ENCODE measurements at regions not wholly inside any gene's neighbourhood (a gene's known extent, or its start where the extent isn't known, plus 50 kb on each side); places are given as distances from the start of the nearest gene placed in this dataset.
"Not testable (repeated sequence)": the region's sequence is repeated elsewhere in the genome, so short reads cannot be mapped to it uniquely, and the experiment has no call there.

DNA sequence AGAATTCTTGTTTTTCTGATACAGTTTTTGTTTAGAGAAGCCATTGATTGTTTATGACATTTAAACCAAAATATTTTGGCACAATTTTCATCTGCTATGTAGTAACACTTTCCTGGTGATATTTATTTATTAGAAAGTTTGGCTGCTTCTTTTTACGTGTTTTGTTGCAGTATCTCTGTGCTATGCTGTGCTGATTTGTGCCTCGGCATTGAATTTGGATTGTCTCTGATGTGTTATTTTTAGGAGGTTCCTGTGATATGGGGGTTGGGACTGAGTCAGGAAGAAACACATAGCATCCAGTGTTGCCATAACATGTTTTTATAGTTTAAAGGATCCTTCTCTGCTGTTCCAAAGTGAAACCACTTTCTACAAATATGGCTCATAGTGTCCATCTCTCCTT lies 1197.7 kb upstream of the LRRN3 start:
- Histone ChIP-seq H3K27me3 (ENCODE audit: control insufficient read depth, insufficient read depth, low read length) (no peaks in the 10 kb centered on the region), H3K36me3 (ENCODE audit: control insufficient read depth, insufficient read depth, low read length) (no peaks in the 10 kb centered on the region), H3K4me3 (ENCODE audit: low read depth, low read length) (no peak overlapping the region)
- TF ChIP-seq, protein P1, sequence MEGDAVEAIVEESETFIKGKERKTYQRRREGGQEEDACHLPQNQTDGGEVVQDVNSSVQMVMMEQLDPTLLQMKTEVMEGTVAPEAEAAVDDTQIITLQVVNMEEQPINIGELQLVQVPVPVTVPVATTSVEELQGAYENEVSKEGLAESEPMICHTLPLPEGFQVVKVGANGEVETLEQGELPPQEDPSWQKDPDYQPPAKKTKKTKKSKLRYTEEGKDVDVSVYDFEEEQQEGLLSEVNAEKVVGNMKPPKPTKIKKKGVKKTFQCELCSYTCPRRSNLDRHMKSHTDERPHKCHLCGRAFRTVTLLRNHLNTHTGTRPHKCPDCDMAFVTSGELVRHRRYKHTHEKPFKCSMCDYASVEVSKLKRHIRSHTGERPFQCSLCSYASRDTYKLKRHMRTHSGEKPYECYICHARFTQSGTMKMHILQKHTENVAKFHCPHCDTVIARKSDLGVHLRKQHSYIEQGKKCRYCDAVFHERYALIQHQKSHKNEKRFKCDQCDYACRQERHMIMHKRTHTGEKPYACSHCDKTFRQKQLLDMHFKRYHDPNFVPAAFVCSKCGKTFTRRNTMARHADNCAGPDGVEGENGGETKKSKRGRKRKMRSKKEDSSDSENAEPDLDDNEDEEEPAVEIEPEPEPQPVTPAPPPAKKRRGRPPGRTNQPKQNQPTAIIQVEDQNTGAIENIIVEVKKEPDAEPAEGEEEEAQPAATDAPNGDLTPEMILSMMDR (IDR thresholded peaks at IDR 0.05; ENCODE audit: insufficient read depth, low read length, poor library complexity, severe bottlenecking): no peak
- DNase-seq (ENCODE audit: low read depth): no peak

- Histone ChIP-seq H3K27me3 (ENCODE audit: control insufficient read depth, insufficient read depth, low read length) (no peaks in the 10 kb centered on the region), H3K4me3 (ENCODE audit: low read depth, low read length) (no peak overlapping the region), H3K36me3 (ENCODE audit: control insufficient read depth, insufficient read depth, low read length) (no peaks in the 10 kb centered on the region)
- TF ChIP-seq, protein P1 (IDR thresholded peaks at IDR 0.05; ENCODE audit: insufficient read depth, low read length, poor library complexity, severe bottlenecking): no peak
- no peak for DNase-seq (ENCODE audit: low read depth)
These were observed 1195.4 kb upstream of the LRRN3 start for GRCh38 chr7:109895536-109895935.

- Histone ChIP-seq H3K4me3 (ENCODE audit: low read depth, low read length) (no peak overlapping the region), H3K27me3 (ENCODE audit: control insufficient read depth, insufficient read depth, low read length) (no peaks in the 10 kb centered on the region), H3K36me3 (ENCODE audit: control insufficient read depth, insufficient read depth, low read length) (no peaks in the 10 kb centered on the region)
- TF ChIP-seq, protein P1 (IDR thresholded peaks at IDR 0.05; ENCODE audit: insufficient read depth, low read length, poor library complexity, severe bottlenecking): no peak
- no peak for DNase-seq (ENCODE audit: low read depth)
These were observed 1189.0 kb upstream of the LRRN3 start for GRCh38 chr7:109901926-109902325.

GRCh38 chr7:109905368-109906065 lies 1185.4 kb upstream of the LRRN3 start:
- DNase-seq (ENCODE audit: low read depth); H3K27me3 ChIP-seq (ENCODE audit: control insufficient read depth, insufficient read depth, low read length); H3K36me3 ChIP-seq (ENCODE audit: control insufficient read depth, insufficient read depth, low read length); H3K4me3 ChIP-seq (ENCODE audit: low read depth, low read length): not testable (repeated sequence)

- TF ChIP-seq, protein P1 (IDR thresholded peaks at IDR 0.05; ENCODE audit: insufficient read depth, low read length, poor library complexity, severe bottlenecking): no peak
- Histone ChIP-seq H3K4me3 (ENCODE audit: low read depth, low read length) (no peak overlapping the region), H3K27me3 (ENCODE audit: control insufficient read depth, insufficient read depth, low read length) (no peaks in the 10 kb centered on the region), H3K36me3 (ENCODE audit: control insufficient read depth, insufficient read depth, low read length) (no peaks in the 10 kb centered on the region)
- no peak for DNase-seq (ENCODE audit: low read depth)
These were observed 1175.3 kb upstream of the LRRN3 start for GRCh38 chr7:109915670-109916069.

- TF ChIP-seq, protein P1 (IDR thresholded peaks at IDR 0.05; ENCODE audit: insufficient read depth, low read length, poor library complexity, severe bottlenecking): no peak
- no peaks in the 10 kb centered on the region for H3K27me3 ChIP-seq (ENCODE audit: control insufficient read depth, insufficient read depth, low read length)
- H3K4me3 ChIP-seq (ENCODE audit: low read depth, low read length): no peak overlapping the region
- H3K36me3 ChIP-seq (ENCODE audit: control insufficient read depth, insufficient read depth, low read length): no peaks in the 10 kb centered on the region
- DNase-seq (ENCODE audit: low read depth): no peak
These were observed 1164.2 kb upstream of the LRRN3 start for GRCh38 chr7:109926738-109927137.
